ENCODE measurements at regions not wholly inside any gene's neighbourhood (a gene's known extent, or its start where the extent isn't known, plus 50 kb on each side); places are given as distances from the start of the nearest gene placed in this dataset.

- POLR2A ChIA-PET, result no interaction called here
- Mint-ChIP-seq H3K4me3 (no peak overlapping the region), H3K27ac (no peak overlapping the region), H3K4me1 (no peaks in the 10 kb centered on the region), H3K27me3 (no peaks in the 10 kb centered on the region), H3K9me3 (ENCODE audit: insufficient read depth) (peaks cover 3% of the 10 kb centered on the region)
- H4K20me1 ChIP-seq (ENCODE audit: control insufficient read depth, insufficient read depth, low read length, poor library complexity, severe bottlenecking), result no peaks in the 10 kb centered on the region
- H3K27me3 ChIP-seq (replicated peaks in 1 of 4; ENCODE audit: control extremely low read depth in 1 of 4, control insufficient read depth in 3 of 4, insufficient read depth in 4 of 4, low read length in 3 of 4), result no peaks in the 10 kb centered on the region
- no peak overlapping the region for H3K9ac ChIP-seq (ENCODE audit: low read length)
- no peaks in the 10 kb centered on the region for H3K36me3 ChIP-seq (replicated peaks in 1 of 2; ENCODE audit: control extremely low read depth in 1 of 2, control insufficient read depth in 1 of 2, extremely low read depth in 1 of 2, insufficient read depth in 2 of 2, low read length in 1 of 2)
- no peak overlapping the region for H3K4me3 ChIP-seq (ENCODE audit: control extremely low read depth in 1 of 5, extremely low read depth in 1 of 5, insufficient read depth in 1 of 5, low read depth in 2 of 5, low read length in 4 of 5)
- H3K79me2 ChIP-seq (ENCODE audit: control insufficient read depth, insufficient read depth, low read length), result no peaks in the 10 kb centered on the region
- TF ChIP-seq EZH2 (IDR thresholded peaks at IDR 0.05; ENCODE audit: borderline replicate concordance, insufficient read depth, low read depth, low read length, poor library complexity, severe bottlenecking), result no peak
- TF ChIP-seq CTCF (IDR thresholded peaks at IDR 0.05), result no peak
- CTCF ChIA-PET, result no interaction called here
- intact Hi-C loops (cut with micrococcal nuclease), result no loop called here
- H3K27ac ChIP-seq (ENCODE audit: low read length in 2 of 2), result no peak overlapping the region
- DNase-seq (no peak), ATAC-seq (ENCODE audit: low read depth) (no peak)
- H2AFZ ChIP-seq (ENCODE audit: insufficient read depth, low read depth, low read length, poor library complexity, severe bottlenecking), result no peak overlapping the region
- no peak overlapping the region for H3K4me2 ChIP-seq (replicated peaks; ENCODE audit: low read depth, low read length, poor library complexity, severe bottlenecking)
- H3K9me3 ChIP-seq (ENCODE audit: control extremely low read depth in 1 of 3, control insufficient read depth in 2 of 3, insufficient read depth in 1 of 3, low read length in 2 of 3), result no peaks in the 10 kb centered on the region
- no peaks in the 10 kb centered on the region for H3K4me1 ChIP-seq (ENCODE audit: control insufficient read depth in 2 of 2, insufficient read depth in 2 of 2, low read length in 2 of 2)
- 93% methylated on average over 3 of the region's 7 CpGs for WGBS (ENCODE audit: insufficient coverage)
These were observed 65.8 kb downstream of the PRL start for GRCh38 chr6:22231050-22231449.

- no peak for DNase-seq
- peaks cover 3% of the 10 kb centered on the region for H3K9me3 Mint-ChIP-seq (ENCODE audit: insufficient read depth)
- H3K27ac Mint-ChIP-seq, result no peak overlapping the region
- Histone ChIP-seq H2AFZ (ENCODE audit: insufficient read depth, low read depth, low read length, poor library complexity, severe bottlenecking) (no peak overlapping the region), H3K27ac (ENCODE audit: low read length in 2 of 2) (no peak overlapping the region), H3K27me3 (replicated peaks in 1 of 4; ENCODE audit: control extremely low read depth in 1 of 4, control insufficient read depth in 3 of 4, insufficient read depth in 4 of 4, low read length in 3 of 4) (no peaks in the 10 kb centered on the region), H3K36me3 (replicated peaks in 1 of 2; ENCODE audit: control extremely low read depth in 1 of 2, control insufficient read depth in 1 of 2, extremely low read depth in 1 of 2, insufficient read depth in 2 of 2, low read length in 1 of 2) (no peaks in the 10 kb centered on the region), H3K4me2 (replicated peaks; ENCODE audit: low read depth, low read length, poor library complexity, severe bottlenecking) (no peak overlapping the region), H3K9me3 (ENCODE audit: control extremely low read depth in 1 of 3, control insufficient read depth in 2 of 3, insufficient read depth in 1 of 3, low read length in 2 of 3) (peaks cover 0 to 2% (median 0%) of the 10 kb centered on the region in 3 donors), H3K4me3 (ENCODE audit: control extremely low read depth in 1 of 5, extremely low read depth in 1 of 5, insufficient read depth in 1 of 5, low read depth in 2 of 5, low read length in 4 of 5) (no peak overlapping the region), H3K79me2 (ENCODE audit: control insufficient read depth, insufficient read depth, low read length) (no peaks in the 10 kb centered on the region), H4K20me1 (ENCODE audit: control insufficient read depth, insufficient read depth, low read length, poor library complexity, severe bottlenecking) (no peaks in the 10 kb centered on the region), H3K4me1 (ENCODE audit: control insufficient read depth in 2 of 2, insufficient read depth in 2 of 2, low read length in 2 of 2) (no peaks in the 10 kb centered on the region), H3K9ac (ENCODE audit: low read length) (no peak overlapping the region)
- 95% methylated on average over 2 of the region's 4 CpGs for WGBS (ENCODE audit: insufficient coverage)
- no peak for ATAC-seq (ENCODE audit: low read depth)
- H3K4me1 Mint-ChIP-seq, result no peaks in the 10 kb centered on the region
- intact Hi-C loops (cut with micrococcal nuclease), result no loop called here
- ChIA-PET CTCF (no interaction called here), POLR2A (no interaction called here)
- H3K4me3 Mint-ChIP-seq, result no peak overlapping the region
- TF ChIP-seq CTCF (IDR thresholded peaks at IDR 0.05) (no peak), EZH2 (IDR thresholded peaks at IDR 0.05; ENCODE audit: borderline replicate concordance, insufficient read depth, low read depth, low read length, poor library complexity, severe bottlenecking) (no peak)
- H3K27me3 Mint-ChIP-seq, result no peaks in the 10 kb centered on the region
These were observed 65.2 kb downstream of the PRL start for GRCh38 chr6:22231616-22232015.

All from B cell (primary cell).